ENCODE measurements at regions not wholly inside any gene's neighbourhood (a gene's known extent, or its start where the extent isn't known, plus 50 kb on each side); places are given as distances from the start of the nearest gene placed in this dataset.

GRCh38 chr18:45417392-45417791, 197.9 kb upstream of the SLC14A2 start (continued):
- no peak for TF ChIP-seq NANOG (IDR thresholded peaks at IDR 0.05; ENCODE audit: borderline replicate concordance)
- TF ChIP-seq POLR2AphosphoS5 (IDR thresholded peaks at IDR 0.05; ENCODE audit: low read depth) = no peak
- TF ChIP-seq CREB1 (CRISPR knock-in tag; IDR thresholded peaks at IDR 0.05; ENCODE audit: low read depth) = no peak
- TF ChIP-seq REST (IDR thresholded peaks at IDR 0.05; ENCODE audit: unreplicated experiment) = no peak
- TF ChIP-seq ZNF331 (CRISPR knock-in tag; IDR thresholded peaks at IDR 0.05; ENCODE audit: low read depth) = no peak
- no peak for TF ChIP-seq ZNF114 (CRISPR knock-in tag; IDR thresholded peaks at IDR 0.05)
- TF ChIP-seq ETS1 (IDR thresholded peaks at IDR 0.05) = no peak
- no peak for TF ChIP-seq CTCF (conservative IDR thresholded peaks at IDR 0.05; ENCODE audit: low read depth in 2 of 2)
- TF ChIP-seq EZH2phosphoT487 (IDR thresholded peaks at IDR 0.05; ENCODE audit: unreplicated experiment) = no peak
- no peak for TF ChIP-seq STAT1 (IDR thresholded peaks at IDR 0.05; ENCODE audit: unreplicated experiment)

- no peaks in the 10 kb centered on the region for H3K4me1 Mint-ChIP-seq
- no peak overlapping the region for H3K4me3 Mint-ChIP-seq
- H3K27me3 ChIP-seq (ENCODE audit: insufficient read depth) = no peaks in the 10 kb centered on the region
- no peaks in the 10 kb centered on the region for H3F3A ChIP-seq (replicated peaks; ENCODE audit: low read depth)
- DNase-seq (ENCODE audit: low spot score) = no peak
- H3K4me3 ChIP-seq = no peak overlapping the region
- H3K79me2 ChIP-seq (replicated peaks; ENCODE audit: insufficient read depth) = no peaks in the 10 kb centered on the region
- H3K36me3 ChIP-seq (ENCODE audit: insufficient read depth) = no peaks in the 10 kb centered on the region
- no peak overlapping the region for H3K27ac ChIP-seq (ENCODE audit: low read depth)
- peaks cover 26% of the 10 kb centered on the region for H3K9me2 ChIP-seq (ENCODE audit: insufficient read depth)
- no peaks in the 10 kb centered on the region for H3K27me3 Mint-ChIP-seq (ENCODE audit: insufficient read depth, low read depth, poor library complexity)
- H2AFZ ChIP-seq = no peak overlapping the region
- no peaks in the 10 kb centered on the region for H4K20me1 ChIP-seq (replicated peaks; ENCODE audit: insufficient read depth)
- H3K4me1 ChIP-seq (ENCODE audit: insufficient read depth) = no peaks in the 10 kb centered on the region
- H3K27ac Mint-ChIP-seq = no peak overlapping the region
- H3K4me2 ChIP-seq = no peak overlapping the region
- ATAC-seq = no peak
- H3K36me3 Mint-ChIP-seq (ENCODE audit: low read depth) = no peaks in the 10 kb centered on the region
- H3K9me3 Mint-ChIP-seq = no peaks in the 10 kb centered on the region
- no peak for TF ChIP-seq JUNB (IDR thresholded peaks at IDR 0.05; ENCODE audit: unreplicated experiment)
- no peak for TF ChIP-seq ETS1 (IDR thresholded peaks at IDR 0.05)
- TF ChIP-seq REST (IDR thresholded peaks at IDR 0.05; ENCODE audit: unreplicated experiment) = no peak
- TF ChIP-seq ZNF114 (CRISPR knock-in tag; IDR thresholded peaks at IDR 0.05) = no peak
- TF ChIP-seq CREB1 (CRISPR knock-in tag; IDR thresholded peaks at IDR 0.05; ENCODE audit: low read depth) = no peak
- no peak for TF ChIP-seq CTCF (conservative IDR thresholded peaks at IDR 0.05; ENCODE audit: low read depth in 2 of 2)
- no peak for TF ChIP-seq STAT1 (IDR thresholded peaks at IDR 0.05; ENCODE audit: unreplicated experiment)
- no peak for TF ChIP-seq POLR2AphosphoS5 (IDR thresholded peaks at IDR 0.05; ENCODE audit: low read depth)
- no peak for TF ChIP-seq ZNF331 (CRISPR knock-in tag; IDR thresholded peaks at IDR 0.05; ENCODE audit: low read depth)
- TF ChIP-seq EZH2 (IDR thresholded peaks at IDR 0.05; ENCODE audit: low read depth, unreplicated experiment) = no peak
- TF ChIP-seq EZH2phosphoT487 (IDR thresholded peaks at IDR 0.05; ENCODE audit: unreplicated experiment) = no peak
- TF ChIP-seq NANOG (IDR thresholded peaks at IDR 0.05; ENCODE audit: borderline replicate concordance) = no peak
These were observed 191.6 kb upstream of the SLC14A2 start for GRCh38 chr18:45423659-45424058.
